HG02938 (cell line): ENCODE measurements at regions not wholly inside any gene's neighbourhood (a gene's known extent, or its start where the extent isn't known, plus 50 kb on each side); places are given as distances from the start of the nearest gene placed in this dataset.

ENCODE experiments used
- ATAC-seq: cut with Tn5 transposase; IDR thresholded peaks from one replicate; pipeline ENCODE4 v1.9.1; 2021; ENCODE audit warnings: mild to moderate bottlenecking, moderate library complexity; ENCODE audit not compliant: unreplicated experiment

DNA sequence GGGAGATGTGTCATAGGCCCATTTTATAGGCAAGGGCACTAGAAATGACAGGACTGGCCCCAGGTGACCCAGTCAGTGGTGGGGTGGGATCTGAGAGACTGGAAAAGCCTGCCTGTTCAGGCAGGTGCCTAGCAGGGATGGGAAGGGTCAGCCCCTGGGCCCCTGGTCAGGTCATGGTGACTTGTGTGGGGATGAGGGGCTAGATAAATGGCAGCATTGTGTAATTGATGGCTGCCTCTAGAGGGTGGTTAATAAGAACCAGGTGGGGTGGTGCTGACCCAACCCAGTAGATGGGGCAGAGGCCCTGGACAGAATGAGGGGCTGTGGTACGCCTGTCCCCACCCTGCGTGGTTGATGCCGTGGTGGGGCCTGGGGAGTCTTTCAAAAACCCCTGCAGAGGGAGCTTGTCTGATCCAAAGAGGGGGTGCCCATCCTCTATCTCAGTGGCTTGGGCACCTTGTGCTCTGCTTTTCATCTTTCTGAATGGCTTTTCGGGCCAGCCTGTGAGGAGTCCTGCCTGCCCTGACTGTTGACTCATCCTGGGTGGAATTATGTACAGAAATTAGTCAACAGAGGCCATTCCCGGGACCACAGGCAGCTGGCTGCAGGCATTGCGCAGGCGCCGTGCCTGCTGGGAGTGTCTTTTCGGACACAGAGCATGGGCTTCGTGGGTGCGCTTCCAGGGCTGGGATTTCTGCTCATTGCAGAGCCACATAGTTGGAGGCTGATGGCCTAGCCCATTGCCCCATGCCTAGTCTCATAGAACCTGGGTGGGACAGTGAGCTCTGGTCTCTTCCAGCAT lies 93.6 kb upstream of the PITX1 start:
- ATAC-seq: no peak

DNA sequence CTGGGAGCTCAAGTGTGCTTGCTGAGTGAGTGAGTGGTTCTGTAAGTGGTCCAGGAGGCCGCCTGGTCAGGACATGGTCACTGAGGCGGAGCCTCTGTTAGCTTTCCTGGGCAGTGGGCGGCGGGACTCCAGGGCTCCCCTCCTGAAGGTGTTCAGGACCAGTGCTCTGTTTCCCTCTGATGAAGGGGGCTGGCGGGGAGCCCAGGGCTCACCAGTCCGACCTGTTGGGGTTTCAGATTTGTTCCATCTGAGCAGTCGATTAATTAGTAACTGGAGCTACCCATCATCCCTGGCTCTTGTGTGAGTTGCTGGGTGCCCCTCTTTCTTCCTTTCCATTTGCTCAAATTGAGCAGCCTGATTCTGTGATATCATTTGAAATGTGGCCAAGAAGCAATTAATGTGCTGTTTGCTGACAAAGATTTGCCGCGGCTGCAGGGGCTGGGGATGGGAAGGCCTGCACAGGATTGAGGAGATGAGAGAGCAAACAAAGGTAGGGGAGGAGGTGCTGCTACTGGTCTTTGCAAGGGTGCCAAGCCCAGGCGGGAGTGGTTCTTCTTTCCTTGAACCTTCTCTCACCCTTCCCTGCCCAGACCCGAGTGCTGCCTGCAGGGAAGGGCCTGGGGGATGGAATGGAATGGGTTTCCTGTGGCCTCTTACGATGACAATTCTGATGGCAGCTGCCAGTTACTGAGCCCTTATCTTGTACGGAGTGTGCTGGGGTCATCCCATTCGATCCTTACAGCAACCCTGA lies 92.8 kb upstream of the PITX1 start:
- no peak for ATAC-seq

GRCh38 chr5:135124724-135125123 lies 90.7 kb upstream of the PITX1 start:
- no peak for ATAC-seq

DNA sequence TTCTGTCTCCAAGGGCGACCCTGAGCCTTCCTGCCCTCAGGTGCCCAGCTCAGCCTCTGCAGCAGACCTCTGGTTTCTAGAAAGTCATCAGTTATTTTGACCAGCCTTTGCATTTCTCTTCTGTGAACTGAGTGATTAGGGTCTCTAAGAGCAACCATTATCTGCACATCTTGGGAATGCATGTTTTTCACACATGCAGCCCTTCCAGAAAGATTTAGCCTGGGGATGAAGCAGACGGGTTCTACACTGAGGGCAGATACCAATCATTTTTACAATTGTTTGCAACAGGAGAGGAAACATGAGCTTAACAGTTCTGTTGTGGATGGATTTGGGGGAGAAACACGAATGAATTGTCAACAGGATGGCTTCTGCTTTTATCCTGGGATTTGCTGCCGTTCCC lies 90.1 kb upstream of the PITX1 start:
- ATAC-seq: no peak

DNA sequence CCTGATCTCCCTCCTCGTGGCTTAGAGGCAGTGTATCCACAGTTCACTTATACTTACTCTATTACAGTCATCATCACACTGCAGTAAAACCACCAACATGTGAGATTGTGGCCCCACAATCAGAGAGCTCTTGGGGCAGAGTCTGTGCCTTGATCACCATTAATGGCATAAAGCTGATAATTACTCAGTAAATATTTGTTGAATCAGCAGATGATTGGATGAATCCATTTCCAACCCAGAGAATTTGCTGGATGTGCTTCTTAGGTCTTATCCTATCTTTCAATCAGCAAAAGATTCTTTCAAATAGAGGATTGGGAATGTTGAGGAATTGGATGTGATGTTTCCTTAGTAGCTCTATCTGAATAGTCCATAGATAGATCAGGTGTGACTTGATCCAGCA lies 88.8 kb upstream of the PITX1 start:
- no peak for ATAC-seq

DNA sequence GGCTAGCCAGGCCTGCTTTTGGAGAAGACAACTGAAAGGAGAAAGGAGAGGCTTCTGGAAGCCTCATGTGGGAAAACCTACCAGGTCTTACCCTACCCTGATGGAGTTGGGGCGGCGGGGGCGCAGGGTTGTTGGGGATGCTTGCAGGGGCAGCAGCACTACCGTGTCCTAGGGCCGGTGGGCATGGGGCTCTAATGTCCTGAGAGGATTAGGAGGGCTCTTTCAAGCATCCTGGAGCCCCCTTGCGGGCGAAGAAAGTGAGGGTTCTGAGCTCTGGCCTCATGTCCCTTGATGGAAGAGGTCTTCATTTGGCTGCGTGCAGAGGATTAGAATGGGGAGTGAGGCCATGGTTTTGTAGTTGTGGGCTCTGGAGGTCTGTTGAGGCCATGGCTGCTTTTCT lies 86.9 kb upstream of the PITX1 start:
- ATAC-seq: no peak

DNA sequence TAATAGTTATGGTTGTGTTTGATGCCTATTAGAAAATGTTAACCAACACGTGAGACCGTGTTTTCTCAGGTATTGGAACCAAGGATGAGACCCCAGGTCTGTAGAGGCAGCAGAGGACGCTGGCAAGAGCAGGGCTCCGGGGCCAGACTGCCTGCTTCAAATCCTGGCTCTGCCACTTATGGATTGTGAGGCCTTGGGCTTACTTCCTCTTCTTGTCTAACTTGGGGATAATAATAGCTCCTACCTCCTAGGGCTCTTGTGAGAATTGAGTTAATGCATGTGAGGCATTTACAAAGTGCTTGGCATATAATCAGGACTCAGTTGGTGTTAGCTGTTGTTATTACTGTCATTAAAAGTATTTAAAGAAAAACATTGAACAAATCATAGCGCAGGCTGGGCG lies 85.5 kb upstream of the PITX1 start:
- ATAC-seq: no peak

- no peak for ATAC-seq
These were observed 83.6 kb upstream of the PITX1 start for GRCh38 chr5:135117590-135117989.

- no peak for ATAC-seq
These were observed 82.1 kb upstream of the PITX1 start for GRCh38 chr5:135116160-135116561.

DNA sequence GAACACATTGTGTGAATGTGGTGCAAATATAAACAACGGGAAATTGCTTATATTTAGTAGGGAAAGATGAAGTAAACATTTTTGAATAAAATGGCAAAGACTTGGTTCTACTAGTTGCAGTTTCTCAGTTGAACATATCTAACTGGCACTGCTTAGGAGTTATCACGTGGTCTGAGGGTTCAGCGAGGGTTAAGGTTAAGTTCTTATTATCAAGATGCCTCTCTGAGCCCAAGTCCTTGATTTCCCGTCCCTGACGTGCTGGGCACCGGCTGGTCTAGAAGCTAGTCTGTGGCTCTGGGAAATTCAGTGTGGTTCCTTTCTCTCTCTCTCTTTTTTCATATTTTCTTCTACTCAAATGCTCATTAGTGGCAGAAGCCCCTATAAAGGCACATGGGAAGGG lies 81.6 kb upstream of the PITX1 start:
- no peak for ATAC-seq

DNA sequence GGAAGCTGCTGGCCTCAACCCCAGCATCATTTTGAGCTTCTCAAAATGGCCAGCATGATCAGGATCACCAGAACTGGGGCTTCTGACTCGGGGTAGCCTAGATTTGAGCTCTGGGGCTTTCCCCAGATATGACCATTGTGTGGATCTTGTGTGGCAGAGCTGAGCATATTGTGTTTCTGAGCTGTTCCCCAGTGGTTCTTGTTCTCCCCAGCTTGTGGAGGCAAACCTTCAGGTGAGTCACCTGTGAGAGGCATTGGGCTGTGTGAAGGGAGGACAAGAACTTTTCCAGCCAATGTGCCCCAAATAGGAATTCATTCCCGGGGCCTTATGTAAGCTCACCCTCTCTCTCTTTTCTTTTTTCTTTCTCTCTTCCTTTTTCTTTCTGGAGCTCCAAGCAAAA lies 80.7 kb upstream of the PITX1 start:
- ATAC-seq: no peak

GRCh38 chr5:135112008-135112725 lies 78.1 kb upstream of the PITX1 start:
- no peak for ATAC-seq

DNA sequence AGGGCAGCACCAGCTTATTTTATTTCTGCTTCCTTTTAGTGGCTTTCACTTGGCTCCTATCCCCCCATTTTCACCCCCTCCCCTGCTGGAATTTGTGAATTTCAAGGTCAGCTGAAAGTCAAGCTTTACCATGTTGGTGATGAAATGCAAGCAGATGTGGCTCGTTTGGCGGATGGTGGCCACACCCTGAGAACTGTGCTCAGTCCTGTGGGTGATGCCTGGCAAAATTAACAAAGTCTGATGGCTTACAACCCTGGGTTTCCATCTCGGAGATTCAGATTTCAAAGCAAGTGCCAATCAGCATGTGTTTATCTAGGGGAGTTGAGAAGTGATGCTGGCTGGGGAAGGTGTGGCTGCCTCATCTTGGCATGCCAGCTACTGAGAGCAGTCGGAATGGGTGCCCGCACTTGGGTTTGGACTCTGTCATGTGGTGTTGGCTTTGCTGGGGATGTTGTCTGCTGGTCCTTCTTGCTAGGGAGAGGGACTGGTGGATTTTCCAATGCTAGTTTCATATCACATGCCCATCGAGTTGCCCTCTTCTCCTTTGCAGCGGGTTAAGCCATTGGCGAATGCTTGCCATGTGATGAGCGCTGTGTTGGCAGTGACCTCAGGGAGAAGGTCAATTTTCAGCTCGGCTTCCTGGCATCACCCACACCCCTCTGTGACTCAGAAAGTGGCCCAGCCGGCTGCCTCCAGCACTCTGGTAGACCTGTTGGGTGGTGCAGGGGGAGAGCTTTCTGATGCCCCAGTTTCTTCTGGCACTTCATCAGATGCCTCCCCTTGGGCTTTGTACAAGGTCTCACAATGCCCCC lies 77.0 kb upstream of the PITX1 start:
- ATAC-seq: no peak

- no peak for ATAC-seq
These were observed 75.0 kb upstream of the PITX1 start for GRCh38 chr5:135108992-135109391.

GRCh38 chr5:135108569-135108968 lies 74.5 kb upstream of the PITX1 start:
- ATAC-seq: no peak

DNA sequence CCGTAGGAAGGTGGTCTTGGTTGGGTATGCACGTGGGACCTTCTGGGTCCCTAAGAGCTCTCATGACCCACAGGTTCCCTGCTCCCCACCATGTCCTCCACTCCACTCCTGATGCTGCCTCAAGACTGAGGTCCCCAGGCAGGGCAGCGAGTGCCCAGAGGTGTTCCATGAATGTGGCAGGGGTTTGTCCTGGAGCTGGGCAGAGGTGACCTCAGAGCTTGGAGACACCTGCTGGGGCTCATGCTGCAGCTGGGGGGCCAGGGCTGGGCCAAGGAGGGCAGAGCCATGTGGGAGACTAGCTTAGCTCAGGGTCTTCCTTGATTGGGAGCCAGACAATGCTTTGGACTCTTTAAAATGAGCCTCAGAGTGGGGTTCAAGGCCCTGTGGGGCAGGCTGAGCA lies 74.0 kb upstream of the PITX1 start:
- no peak for ATAC-seq

DNA sequence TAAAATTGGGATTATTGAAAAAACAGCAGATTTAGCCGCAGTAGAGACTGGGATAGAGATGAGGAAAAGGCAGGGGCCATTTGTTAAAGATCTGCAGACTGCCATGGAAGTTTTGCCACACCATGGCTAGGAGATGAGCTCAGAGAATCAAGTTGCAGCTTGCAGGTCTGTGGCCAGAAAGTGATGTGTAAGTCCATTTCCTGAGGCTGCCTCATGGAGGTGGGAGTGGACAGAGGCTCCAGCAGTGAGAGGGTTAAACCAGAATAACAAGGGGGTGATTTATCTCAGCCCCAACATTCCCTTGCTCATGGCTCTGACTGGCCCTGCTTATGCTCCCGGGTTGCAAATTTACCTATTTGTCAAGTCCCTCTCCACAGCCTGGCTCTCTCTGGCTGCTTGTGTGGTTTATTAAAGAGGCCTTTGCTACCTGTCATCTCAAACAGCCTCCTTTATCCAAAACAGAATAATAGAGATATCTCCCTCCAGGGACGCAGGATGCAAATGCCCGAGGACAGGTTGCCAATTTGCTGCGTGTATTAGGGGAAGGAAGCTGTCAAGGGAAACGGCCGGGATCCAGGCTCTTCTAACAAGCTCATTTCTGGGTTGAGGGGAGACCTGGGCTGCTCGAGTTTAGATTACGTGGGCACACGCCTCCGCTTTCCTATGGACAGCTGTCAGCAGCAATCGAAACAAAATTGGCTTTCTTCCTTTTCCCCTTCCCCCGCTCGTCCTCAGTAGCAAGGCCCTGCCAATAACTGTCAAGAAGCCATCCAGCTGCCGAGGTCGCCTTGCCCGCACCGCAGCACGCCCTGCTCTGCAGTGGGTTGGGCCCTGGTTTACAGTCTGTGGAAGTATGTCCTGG lies 72.8 kb upstream of the PITX1 start:
- ATAC-seq: no peak

DNA sequence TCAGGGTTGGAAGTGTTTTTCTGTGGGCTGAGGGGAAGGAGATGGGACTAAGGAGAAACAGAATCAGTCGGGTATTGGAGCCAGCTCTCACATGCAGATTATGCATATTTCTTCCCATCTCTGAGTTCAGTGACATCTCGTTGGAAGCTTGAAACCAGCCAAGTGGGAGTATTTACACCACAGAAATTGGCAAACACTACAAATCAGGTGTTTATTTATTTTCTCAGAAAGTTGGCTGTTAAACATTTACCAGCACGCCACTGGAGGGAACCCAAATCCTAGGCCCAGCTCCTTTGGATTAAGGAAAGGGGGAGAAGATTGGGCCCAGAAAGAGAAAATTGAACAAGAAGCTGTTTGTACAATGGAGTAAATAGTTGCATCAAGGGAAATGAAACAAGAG lies 72.1 kb upstream of the PITX1 start:
- no peak for ATAC-seq

DNA sequence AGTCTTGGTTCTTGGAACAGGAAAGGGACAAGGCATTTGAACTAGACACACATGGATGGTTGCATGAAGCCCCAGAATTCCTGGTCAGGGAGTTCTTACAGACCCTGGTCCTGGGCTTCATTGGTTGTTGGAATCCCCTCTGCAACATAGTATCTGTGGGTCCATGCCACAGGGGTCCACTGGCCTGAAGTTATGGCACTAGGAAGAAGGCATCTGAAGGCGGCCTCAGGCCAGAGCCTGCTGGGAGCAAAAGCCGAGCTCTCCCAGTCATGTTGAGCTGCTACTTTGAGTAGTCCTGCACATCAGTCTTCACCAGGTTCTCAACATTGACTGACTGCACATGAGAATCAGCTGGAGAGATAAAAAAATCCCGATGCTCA lies 71.1 kb upstream of the PITX1 start:
- ATAC-seq: no peak

DNA sequence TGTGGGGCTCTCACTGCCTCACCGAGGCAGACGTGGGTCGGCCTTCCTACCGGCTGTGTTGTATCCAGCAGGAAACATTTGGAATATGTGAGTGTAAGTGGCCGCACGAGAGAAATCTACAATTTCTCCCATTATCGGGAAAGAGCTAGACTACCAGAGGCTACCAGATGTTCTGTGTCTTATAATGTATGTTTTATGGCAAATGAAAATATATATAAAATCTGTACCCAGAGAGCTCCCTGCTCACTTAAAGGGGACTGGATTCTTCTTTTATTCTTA lies 69.5 kb upstream of the PITX1 start:
- ATAC-seq: no peak
